IMR-90 (cell line): ENCODE measurements at regions not wholly inside any gene's neighbourhood (a gene's known extent, or its start where the extent isn't known, plus 50 kb on each side); places are given as distances from the start of the nearest gene placed in this dataset.

Experiments
- ATAC-seq: fragments of 200-7000 bp; cut with Tn5 transposase; 2 replicates; pipeline ENCODE4 v1.9.1; 2020; ENCODE audit warnings: low read depth, mild to moderate bottlenecking, moderate library complexity
- BruUV-seq: library from RNA; stranded (reverse); fragments of 400-500 nt; replicated peaks from 2 replicates; lab custom pipeline; 2021; lab: Mats Ljungman, UMichigan
- CTCF ChIA-PET: fragments of 300-600 bp; formaldehyde crosslinking; extraction: SDS; loops from one replicate; lab custom pipeline; 2021; ENCODE audit warnings: antibody characterized with exemption; lab: Yijun Ruan, JAX
- POLR2A ChIA-PET: fragments of 300-600 bp; sonication (Branson Sonifier 250); formaldehyde crosslinking; loops from one replicate; lab custom pipeline; 2022; ENCODE audit warnings: antibody characterized with exemption; ENCODE audit not compliant: unreplicated experiment; lab: Charles Lee
- DNase-seq: peaks from one replicate; pipeline ENCODE4 v3.0.0; 2013
- H2AFZ ChIP-seq: replicated peaks from 2 replicates; pipeline ENCODE3; 2013; ENCODE audit warnings: low read length, mild to moderate bottlenecking; ENCODE audit not compliant: poor library complexity
- H2AK5ac ChIP-seq: 2 replicates; pipeline ENCODE4 v1.6.1; 2013; ENCODE audit warnings: low read depth, low read length, inconsistent platforms
- H2AK9ac ChIP-seq: replicated peaks from 2 replicates; pipeline ENCODE3; 2013; ENCODE audit warnings: mild to moderate bottlenecking, low read depth, low read length, moderate library complexity; ENCODE audit not compliant: poor library complexity
- H2BK120ac ChIP-seq: 2 replicates; pipeline ENCODE4 v1.6.1; 2013; ENCODE audit warnings: low read depth, low read length, inconsistent platforms
- H2BK15ac ChIP-seq: 3 replicates; pipeline ENCODE4 v1.6.1; 2013; ENCODE audit warnings: low read depth, low read length, inconsistent platforms
- H2BK20ac ChIP-seq: 2 replicates; pipeline ENCODE4 v1.6.1; 2013; ENCODE audit warnings: low read depth, mild to moderate bottlenecking, inconsistent platforms, low read length, moderate library complexity
- H2BK5ac ChIP-seq: 2 replicates; pipeline ENCODE4 v1.6.1; 2013; ENCODE audit warnings: mild to moderate bottlenecking, low read depth, low read length, inconsistent platforms; ENCODE audit not compliant: poor library complexity, severe bottlenecking
- H3K14ac ChIP-seq: replicated peaks from 2 replicates; pipeline ENCODE4 v1.6.1; 2013; ENCODE audit warnings: low read depth, low read length, inconsistent platforms
- H3K18ac ChIP-seq: 2 replicates; pipeline ENCODE4 v1.6.1; 2013; ENCODE audit warnings: low read depth, low read length, control low read depth
- H3K23ac ChIP-seq: 2 replicates; pipeline ENCODE4 v1.6.1; 2013; ENCODE audit warnings: low read depth, low read length, inconsistent platforms
- H3K27ac ChIP-seq: 2 replicates; pipeline ENCODE4 v1.5.1; 2013; ENCODE audit warnings: mild to moderate bottlenecking, control low read depth, low read length; ENCODE audit not compliant: insufficient read depth
- H3K27me3 ChIP-seq: 2 replicates; pipeline ENCODE4 v1.6.1; 2013; ENCODE audit warnings: low read length; ENCODE audit not compliant: control insufficient read depth, insufficient read depth
- H3K36me3 ChIP-seq: 2 replicates; pipeline ENCODE4 v1.6.1; 2013; ENCODE audit warnings: low read length, mixed read lengths; ENCODE audit not compliant: control insufficient read depth, insufficient read depth
- H3K4ac ChIP-seq: 2 replicates; pipeline ENCODE4 v1.6.1; 2013; ENCODE audit warnings: low read depth, low read length, inconsistent platforms
- H3K4me1 ChIP-seq: 2 replicates; pipeline ENCODE4 v1.6.1; 2013; ENCODE audit warnings: low read length, mixed read lengths; ENCODE audit not compliant: control insufficient read depth, insufficient read depth
- H3K4me2 ChIP-seq: 2 replicates; pipeline ENCODE4 v1.6.1; 2013; ENCODE audit warnings: low read depth, mild to moderate bottlenecking, control low read depth, low read length, moderate library complexity
- H3K4me3 ChIP-seq: 2 replicates; pipeline ENCODE4 v1.5.1; 2013; ENCODE audit warnings: low read depth, mild to moderate bottlenecking, control low read depth, low read length, moderate library complexity; ENCODE audit not compliant: insufficient read depth
- H3K56ac ChIP-seq: 2 replicates; pipeline ENCODE4 v1.6.1; 2013; ENCODE audit warnings: low read length, inconsistent platforms; ENCODE audit not compliant: insufficient read depth; ENCODE audit errors: extremely low read depth
- H3K79me1 ChIP-seq, 2 experiments: 2 replicates each; pipeline ENCODE4 v1.6.1; 2013; ENCODE audit warnings: low read length in 2 of 2, inconsistent platforms in 1 of 2, low read depth in 1 of 2
- H3K9ac ChIP-seq: 2 replicates; pipeline ENCODE4 v1.6.1; 2013; ENCODE audit warnings: low read depth, low read length, control low read depth
- H3K9me1 ChIP-seq: 2 replicates; pipeline ENCODE4 v1.6.1; 2013; ENCODE audit warnings: low read length, inconsistent platforms; ENCODE audit not compliant: insufficient read depth
- H3K9me3 ChIP-seq: 2 replicates; pipeline ENCODE4 v1.6.1; 2013; ENCODE audit warnings: low read length; ENCODE audit not compliant: control insufficient read depth, insufficient read depth
- H4K20me1 ChIP-seq: 2 replicates; pipeline ENCODE4 v1.6.1; 2013; ENCODE audit warnings: low read length, inconsistent platforms; ENCODE audit not compliant: insufficient read depth
- H4K5ac ChIP-seq: 2 replicates; pipeline ENCODE4 v1.6.1; 2013; ENCODE audit warnings: mild to moderate bottlenecking, low read depth, low read length, control low read depth
- H4K8ac ChIP-seq, 2 experiments: 2 replicates each; pipeline ENCODE4 v1.6.1; 2013; ENCODE audit warnings: low read depth in 2 of 2, low read length in 2 of 2, control low read depth in 1 of 2, inconsistent platforms in 1 of 2
- H4K91ac ChIP-seq: 2 replicates; pipeline ENCODE4 v1.6.1; 2013; ENCODE audit warnings: low read depth, low read length, inconsistent platforms; ENCODE audit not compliant: insufficient read depth
- CEBPB ChIP-seq: IDR thresholded peaks from 2 replicates; pipeline ENCODE4 v1.6.1; 2012; ENCODE audit warnings: low read depth, low read length, improper control_type of control experiment
- CHD1 ChIP-seq: IDR thresholded peaks from 2 replicates; pipeline ENCODE4 v1.6.1; 2012; ENCODE audit warnings: low read depth, low read length, improper control_type of control experiment
- CTCF ChIP-seq: conservative IDR thresholded peaks from 2 replicates; pipeline ENCODE4 v1.5.1; 2012; ENCODE audit warnings: mild to moderate bottlenecking, low read depth, low read length, improper control_type of control experiment
- FOS ChIP-seq: fragments of 150-350 bp; IDR thresholded peaks from 2 replicates; pipeline ENCODE4 v1.6.1; 2016; ENCODE audit warnings: low read depth, low read length
- MAFK ChIP-seq: IDR thresholded peaks from 2 replicates; pipeline ENCODE4 v1.6.1; 2012; ENCODE audit warnings: low read depth, low read length, improper control_type of control experiment
- POLR2A ChIP-seq: IDR thresholded peaks from 2 replicates; pipeline ENCODE4 v1.6.1; 2012; ENCODE audit warnings: mild to moderate bottlenecking, low read depth, low read length
- RCOR1 ChIP-seq: IDR thresholded peaks from 2 replicates; pipeline ENCODE4 v1.6.1; 2012; ENCODE audit warnings: mild to moderate bottlenecking, low read length, improper control_type of control experiment; ENCODE audit not compliant: insufficient replicate concordance
- SMC3 ChIP-seq: fragments of 150-350 bp; IDR thresholded peaks from 2 replicates; pipeline ENCODE4 v1.6.1; 2016; ENCODE audit warnings: low read depth, mild to moderate bottlenecking, antibody characterized with exemption, low read length, moderate library complexity
- WGBS, 2 experiments: methylation state at CpG; one replicate each; pipeline versions ENCODE4 v1.1.5 to v1.1.7; 2013; ENCODE audit warnings: missing lambda C conversion rate in 2 of 2; ENCODE audit not compliant: insufficient read length in 1 of 2; ENCODE audit errors: extremely low coverage in 2 of 2; 5-methylcytosine and 5-hydroxymethylcytosine counted together
- dilution Hi-C: fragments of 300-500 bp; cut with HindIII; formaldehyde crosslinking; loops from one replicate; pipeline ENCODE4 v1.14.3; 2018; ENCODE audit warnings: low sequenced_read_pairs; ENCODE audit not compliant: unreplicated experiment
- in situ Hi-C: fragments of 300-500 bp; cut with MboI; formaldehyde crosslinking; loops from 3 replicates; pipeline ENCODE4 v1.14.3; 2019; ENCODE audit warnings: low sequenced_read_pairs, inconsistent platforms, mixed read lengths
- intact Hi-C: fragments of 100-400 bp; cut with micrococcal nuclease; formaldehyde crosslinking; loops from 2 replicates; pipeline ENCODE4 v1.10.0; 2022

- dilution Hi-C loops: no loop called here
- H2AFZ ChIP-seq: no peak overlapping the region
Observed at GRCh38 chr2:142416996-142417395, 286.2 kb upstream of the LRP1B start.

More at GRCh38 chr2:142416996-142417395, 286.2 kb upstream of the LRP1B start:
- Histone ChIP-seq H3K9me3 (no peaks in the 10 kb centered on the region), H3K14ac (no peak overlapping the region), H3K4me1 (no peaks in the 10 kb centered on the region), H3K9ac (no peak overlapping the region), H3K23ac (no peak overlapping the region), H4K20me1 (no peaks in the 10 kb centered on the region), H2BK15ac (no peak overlapping the region), H2AK9ac (no peak overlapping the region), H3K27me3 (no peaks in the 10 kb centered on the region), H2AK5ac (no peak overlapping the region), H3K4ac (no peak overlapping the region), H4K91ac (no peak overlapping the region), H2BK20ac (no peak overlapping the region), H3K4me3 (no peak overlapping the region), H2BK120ac (no peak overlapping the region), H3K27ac (no peak overlapping the region), H4K8ac (no peak overlapping the region), H3K36me3 (no peaks in the 10 kb centered on the region), H3K9me1 (no peaks in the 10 kb centered on the region), H3K4me2 (no peak overlapping the region), H3K56ac (no peak overlapping the region), H2BK5ac (no peak overlapping the region), H4K5ac (no peak overlapping the region), H3K79me1 (no peaks in the 10 kb centered on the region), H3K18ac (no peak overlapping the region)
- BruUV-seq: no TSS peak
- no peak for TF ChIP-seq FOS
- TF ChIP-seq POLR2A: no peak
- TF ChIP-seq CEBPB: no peak
- no peak for TF ChIP-seq CTCF
- TF ChIP-seq CHD1: no peak
- no peak for TF ChIP-seq RCOR1
- no peak for TF ChIP-seq SMC3
- TF ChIP-seq MAFK: no peak
- no CpG with 5 or more reads among the region's 1 CpG for WGBS, 2 experiments
- ChIA-PET POLR2A (no interaction called here), CTCF (no interaction called here)
- ATAC-seq: no peak
- in situ Hi-C loops (no loop called here), intact Hi-C loops (no loop called here)
- no peak for DNase-seq
